Neuronal stem cell (in vitro differentiated cells): ENCODE measurements at regions not wholly inside any gene's neighbourhood (a gene's known extent, or its start where the extent isn't known, plus 50 kb on each side); places are given as distances from the start of the nearest gene placed in this dataset.

Experiments
- DNase-seq: peaks from one replicate; pipeline ENCODE4 v3.0.0-alpha.2; 2013; ENCODE audit warnings: low spot score
- H2AFZ ChIP-seq: one replicate; pipeline ENCODE4 v1.6.1; 2013; ENCODE audit warnings: mild to moderate bottlenecking, low read length, inconsistent platforms
- H2AK5ac ChIP-seq: 2 replicates; pipeline ENCODE4 v1.6.1; 2013; ENCODE audit warnings: low read depth, mild to moderate bottlenecking, inconsistent platforms, low read length, moderate library complexity, mixed read lengths
- H2BK120ac ChIP-seq: 2 replicates; pipeline ENCODE4 v1.6.1; 2013; ENCODE audit warnings: low read depth, mild to moderate bottlenecking, inconsistent platforms, low read length, moderate library complexity, mixed read lengths
- H2BK12ac ChIP-seq: one replicate; pipeline ENCODE4 v1.6.1; 2013; ENCODE audit warnings: low read length, inconsistent platforms
- H2BK15ac ChIP-seq: 2 replicates; pipeline ENCODE4 v1.6.1; 2013; ENCODE audit warnings: mild to moderate bottlenecking, low read length, inconsistent platforms, mixed read lengths
- H2BK5ac ChIP-seq: one replicate; pipeline ENCODE4 v1.6.1; 2013; ENCODE audit warnings: inconsistent platforms, mild to moderate bottlenecking, low read length, moderate library complexity
- H3K14ac ChIP-seq: one replicate; pipeline ENCODE4 v1.6.1; 2013; ENCODE audit warnings: low read length, inconsistent platforms
- H3K18ac ChIP-seq: 2 replicates; pipeline ENCODE4 v1.6.1; 2013; ENCODE audit warnings: low read length, inconsistent platforms
- H3K23ac ChIP-seq: 2 replicates; pipeline ENCODE4 v1.6.1; 2013; ENCODE audit warnings: low read depth, mild to moderate bottlenecking, mixed read lengths, low read length, inconsistent platforms; ENCODE audit not compliant: poor library complexity
- H3K27ac ChIP-seq: replicated peaks from 3 replicates; pipeline ENCODE4 v1.5.1; 2013; ENCODE audit warnings: low read length, inconsistent platforms
- H3K27me3 ChIP-seq, 3 experiments: 2 replicates each; pipeline ENCODE4 v1.6.1; 2013; ENCODE audit warnings: low read length in 3 of 3, mild to moderate bottlenecking in 2 of 3, inconsistent platforms in 1 of 3, low read depth in 1 of 3, mixed read lengths in 1 of 3, moderate library complexity in 1 of 3; ENCODE audit not compliant: control insufficient read depth in 3 of 3, insufficient read depth in 3 of 3
- H3K36me3 ChIP-seq, 2 donors: replicated peaks in 1 of 2; 2 replicates each; pipeline ENCODE4 v1.6.1; 2013; ENCODE audit warnings: low read length in 2 of 2; ENCODE audit not compliant: control insufficient read depth in 2 of 2, insufficient read depth in 2 of 2
- H3K4ac ChIP-seq: 2 replicates; pipeline ENCODE4 v1.6.1; 2013; ENCODE audit warnings: inconsistent platforms, mild to moderate bottlenecking, low read length, moderate library complexity
- H3K4me1 ChIP-seq, 2 donors: 1 replicate in 1 of 2; 2 replicates in 1 of 2; pipeline ENCODE4 v1.6.1; 2013; ENCODE audit warnings: low read length in 2 of 2, low read depth in 1 of 2; ENCODE audit not compliant: control insufficient read depth in 2 of 2, insufficient read depth in 1 of 2
- H3K4me2 ChIP-seq: one replicate; pipeline ENCODE4 v1.6.1; 2013; ENCODE audit warnings: mild to moderate bottlenecking, low read length, inconsistent platforms; ENCODE audit not compliant: insufficient read depth, poor library complexity, severe bottlenecking
- H3K4me3 ChIP-seq, 2 donors: 2 replicates each; pipeline ENCODE4 v1.5.1; 2013; ENCODE audit warnings: low read length in 2 of 2, mild to moderate bottlenecking in 2 of 2, inconsistent platforms in 1 of 2, moderate library complexity in 1 of 2
- H3K79me1 ChIP-seq: one replicate; pipeline ENCODE4 v1.6.1; 2013; ENCODE audit warnings: low read depth, mild to moderate bottlenecking, inconsistent platforms, low read length, moderate library complexity
- H3K9ac ChIP-seq: one replicate; pipeline ENCODE4 v1.6.1; 2013; ENCODE audit warnings: mild to moderate bottlenecking, low read depth, low read length, inconsistent platforms; ENCODE audit not compliant: poor library complexity
- H3K9me3 ChIP-seq, 2 donors: replicated peaks in 1 of 2; 2 replicates each; pipeline versions ENCODE3 to v1.6.1; 2013; ENCODE audit warnings: low read length in 2 of 2, mild to moderate bottlenecking in 2 of 2, inconsistent platforms in 1 of 2, low read depth in 1 of 2, mixed read lengths in 1 of 2, moderate library complexity in 1 of 2; ENCODE audit not compliant: control insufficient read depth in 2 of 2, insufficient read depth in 1 of 2
- H4K8ac ChIP-seq: one replicate; pipeline ENCODE4 v1.6.1; 2013; ENCODE audit warnings: low read depth, mild to moderate bottlenecking, inconsistent platforms, low read length, moderate library complexity
- H4K91ac ChIP-seq: one replicate; pipeline ENCODE4 v1.6.1; 2013; ENCODE audit warnings: low read length, low read depth, mild to moderate bottlenecking, inconsistent platforms; ENCODE audit not compliant: poor library complexity
- WGBS, 2 donors: extraction: QIAGEN DNeasy Blood & Tissue Kit; methylation state at CpG; one replicate each; pipeline ENCODE4 v1.1.7; 2013; ENCODE audit warnings: missing lambda C conversion rate in 2 of 2, mixed read lengths in 1 of 2; ENCODE audit not compliant: insufficient read length in 2 of 2, insufficient replicate concordance in 1 of 2; ENCODE audit errors: extremely low coverage in 2 of 2; 5-methylcytosine and 5-hydroxymethylcytosine counted together

GRCh38 chr2:120894966-120895365 lies 159.3 kb downstream of the GLI2 start:
- no peak overlapping the region for H3K9ac ChIP-seq
- no peak overlapping the region for H4K8ac ChIP-seq
- no peak overlapping the region for H2BK15ac ChIP-seq
- H3K23ac ChIP-seq, result no peak overlapping the region
- peaks cover 0 to 25% of the 10 kb centered on the region in 2 donors for H3K36me3 ChIP-seq
- peak overlapping the region; percentile 96 for H4K91ac ChIP-seq
- peak overlapping the region; percentile 93 for H3K18ac ChIP-seq
- peak overlapping the region; percentile 66 for H2AK5ac ChIP-seq
- H3K79me1 ChIP-seq, result peaks cover 5% of the 10 kb centered on the region
- H3K4me2 ChIP-seq, result no peak overlapping the region
- WGBS, 2 donors, result no CpG with 5 or more reads among the region's 5 CpGs
- peak overlapping the region; percentile 58 for H2BK120ac ChIP-seq
- no peak overlapping the region for H3K4me3 ChIP-seq
- no peak for DNase-seq
- no peaks in the 10 kb centered on the region for H3K27me3 ChIP-seq
- H3K4me1 ChIP-seq, result peaks cover 59 to 74% of the 10 kb centered on the region in 2 donors
- no peaks in the 10 kb centered on the region for H3K9me3 ChIP-seq
- no peak overlapping the region for H3K14ac ChIP-seq
- no peak overlapping the region for H2BK5ac ChIP-seq
- peak overlapping the region; percentile 99 for H3K27ac ChIP-seq
- no peak overlapping the region for H3K4ac ChIP-seq
- peak overlapping the region; percentile 51 for H2BK12ac ChIP-seq
- no peak overlapping the region for H2AFZ ChIP-seq

GRCh38 chr2:120896126-120896525 lies 160.5 kb downstream of the GLI2 start:
- H3K18ac ChIP-seq, result no peak overlapping the region
- H2AK5ac ChIP-seq, result peak overlapping the region; percentile 14
- no peaks in the 10 kb centered on the region for H3K27me3 ChIP-seq
- H2BK120ac ChIP-seq, result no peak overlapping the region
- H2BK12ac ChIP-seq, result no peak overlapping the region
- no peak overlapping the region for H3K9ac ChIP-seq
- H4K91ac ChIP-seq, result no peak overlapping the region
- H3K36me3 ChIP-seq, result peaks cover 0 to 27% of the 10 kb centered on the region in 2 donors
- H3K4ac ChIP-seq, result no peak overlapping the region
- no peaks in the 10 kb centered on the region for H3K9me3 ChIP-seq
- H3K4me2 ChIP-seq, result no peak overlapping the region
- H3K4me3 ChIP-seq, result no peak overlapping the region
- peak overlapping the region; percentile 18 for H2BK15ac ChIP-seq
- no peak for DNase-seq
- no peak overlapping the region for H3K23ac ChIP-seq
- H4K8ac ChIP-seq, result no peak overlapping the region
- H2BK5ac ChIP-seq, result no peak overlapping the region
- peaks cover 63 to 76% of the 10 kb centered on the region in 2 donors for H3K4me1 ChIP-seq
- H3K79me1 ChIP-seq, result peaks cover 2% of the 10 kb centered on the region
- H2AFZ ChIP-seq, result no peak overlapping the region
- H3K27ac ChIP-seq, result no peak overlapping the region
- H3K14ac ChIP-seq, result no peak overlapping the region
- WGBS, 2 donors, result no CpG with 5 or more reads among the region's 3 CpGs

GRCh38 chr2:120896901-120897300 lies 161.2 kb downstream of the GLI2 start:
- Histone ChIP-seq H3K79me1 (peaks cover 4% of the 10 kb centered on the region), H3K4me2 (no peak overlapping the region), H3K27me3 (no peaks in the 10 kb centered on the region), H3K4ac (no peak overlapping the region), H2BK120ac (no peak overlapping the region), H3K23ac (peak overlapping the region; percentile 28), H3K4me1 (peaks cover 57 to 72% of the 10 kb centered on the region in 2 donors), H3K36me3 (peaks cover 0 to 28% of the 10 kb centered on the region in 2 donors), H3K14ac (no peak overlapping the region), H2AK5ac (peak overlapping the region; percentile 80), H2BK12ac (no peak overlapping the region), H3K4me3 (no peak overlapping the region), H3K27ac (no peak overlapping the region), H2BK15ac (no peak overlapping the region), H2AFZ (no peak overlapping the region), H3K9ac (no peak overlapping the region), H2BK5ac (no peak overlapping the region), H4K8ac (no peak overlapping the region), H3K9me3 (no peaks in the 10 kb centered on the region), H3K18ac (peak overlapping the region; percentile 93), H4K91ac (no peak overlapping the region)
- no peak for DNase-seq
- no CpG with 5 or more reads among the region's 9 CpGs for WGBS, 2 donors

- H3K4me1 ChIP-seq, result peaks cover 53 to 68% of the 10 kb centered on the region in 2 donors
- no peak overlapping the region for H2BK5ac ChIP-seq
- H2AK5ac ChIP-seq, result no peak overlapping the region
- DNase-seq, result no peak
- H3K14ac ChIP-seq, result no peak overlapping the region
- H2BK12ac ChIP-seq, result no peak overlapping the region
- H3K18ac ChIP-seq, result no peak overlapping the region
- peaks cover 4% of the 10 kb centered on the region for H3K79me1 ChIP-seq
- no peaks in the 10 kb centered on the region for H3K27me3 ChIP-seq
- H2BK120ac ChIP-seq, result no peak overlapping the region
- H4K8ac ChIP-seq, result no peak overlapping the region
- H2AFZ ChIP-seq, result no peak overlapping the region
- no peak overlapping the region for H3K4me3 ChIP-seq
- H3K23ac ChIP-seq, result no peak overlapping the region
- H3K36me3 ChIP-seq, result peaks cover 0 to 25% of the 10 kb centered on the region in 2 donors
- H3K4ac ChIP-seq, result no peak overlapping the region
- no peak overlapping the region for H2BK15ac ChIP-seq
- no peak overlapping the region for H3K27ac ChIP-seq
- WGBS, 2 donors, result no CpG with 5 or more reads among the region's 2 CpGs
- H4K91ac ChIP-seq, result no peak overlapping the region
- no peak overlapping the region for H3K4me2 ChIP-seq
- H3K9ac ChIP-seq, result no peak overlapping the region
- H3K9me3 ChIP-seq, result no peaks in the 10 kb centered on the region
Measured at GRCh38 chr2:120897399-120897798, 161.7 kb downstream of the GLI2 start.
